ENCODE measurements at regions not wholly inside any gene's neighbourhood (a gene's known extent, or its start where the extent isn't known, plus 50 kb on each side); places are given as distances from the start of the nearest gene placed in this dataset.

- no peak for DNase-seq (ENCODE audit: low read depth)
- no peak for TF ChIP-seq CTCF (IDR thresholded peaks at IDR 0.05; ENCODE audit: low read length, missing control alignments)
Observed at GRCh38 chr12:124482901-124483799, 84.3 kb downstream of the NCOR2 start.

GRCh38 chr12:124482567-124482893 lies 84.9 kb downstream of the NCOR2 start:
- TF ChIP-seq CTCF (IDR thresholded peaks at IDR 0.05; ENCODE audit: low read length, missing control alignments): no peak
- no peak for DNase-seq (ENCODE audit: low read depth)
- no peak overlapping the region for H3K4me3 ChIP-seq (replicated peaks; ENCODE audit: low read depth, low read length)

More at GRCh38 chr12:124482901-124483799, 84.3 kb downstream of the NCOR2 start:
- no peak overlapping the region for H3K4me3 ChIP-seq (replicated peaks; ENCODE audit: low read depth, low read length)

- no peak overlapping the region for H3K4me3 ChIP-seq (replicated peaks; ENCODE audit: low read depth, low read length)
- no peak for DNase-seq (ENCODE audit: low read depth)
- TF ChIP-seq CTCF (IDR thresholded peaks at IDR 0.05; ENCODE audit: low read length, missing control alignments): no peak
Observed at GRCh38 chr12:124481772-124482566, 85.4 kb downstream of the NCOR2 start.

- H3K4me3 ChIP-seq (replicated peaks; ENCODE audit: low read depth, low read length): no peak overlapping the region
- no peak for TF ChIP-seq CTCF (IDR thresholded peaks at IDR 0.05; ENCODE audit: low read length, missing control alignments)
Observed at GRCh38 chr12:124481257-124481750, 86.1 kb downstream of the NCOR2 start.

GRCh38 chr12:124480469-124481256 lies 86.7 kb downstream of the NCOR2 start:
- DNase-seq (ENCODE audit: low read depth): peak; percentile 69
- TF ChIP-seq CTCF (IDR thresholded peaks at IDR 0.05; ENCODE audit: low read length, missing control alignments): no peak
- no peak overlapping the region for H3K4me3 ChIP-seq (replicated peaks; ENCODE audit: low read depth, low read length)

More at GRCh38 chr12:124481257-124481750, 86.1 kb downstream of the NCOR2 start:
- no peak for DNase-seq (ENCODE audit: low read depth)

- H3K4me3 ChIP-seq (replicated peaks; ENCODE audit: low read depth, low read length): no peak overlapping the region
- no peak for TF ChIP-seq CTCF (IDR thresholded peaks at IDR 0.05; ENCODE audit: low read length, missing control alignments)
- no peak for DNase-seq (ENCODE audit: low read depth)
Observed at GRCh38 chr12:124479680-124480468, 87.5 kb downstream of the NCOR2 start.

All from fibroblast of pulmonary artery (primary cell).